GM12865 (cell line): ENCODE measurements at regions not wholly inside any gene's neighbourhood (a gene's known extent, or its start where the extent isn't known, plus 50 kb on each side); places are given as distances from the start of the nearest gene placed in this dataset.

ENCODE experiments used
- DNase-seq: peaks from one replicate; pipeline ENCODE4 v3.0.0; 2010; ENCODE audit warnings: low read depth
- H3K4me3 ChIP-seq: 2 replicates; pipeline ENCODE4 v1.5.1; 2011; ENCODE audit warnings: mild to moderate bottlenecking, low read depth, low read length, control low read depth
- TF ChIP-seq, protein P1 (sequence below): IDR thresholded peaks from 2 replicates; pipeline ENCODE4 v1.5.1; 2011; ENCODE audit warnings: low read length, control low read depth, low read depth, inconsistent platforms; ENCODE audit not compliant: insufficient read depth; ENCODE audit errors: missing control alignments

DNA sequence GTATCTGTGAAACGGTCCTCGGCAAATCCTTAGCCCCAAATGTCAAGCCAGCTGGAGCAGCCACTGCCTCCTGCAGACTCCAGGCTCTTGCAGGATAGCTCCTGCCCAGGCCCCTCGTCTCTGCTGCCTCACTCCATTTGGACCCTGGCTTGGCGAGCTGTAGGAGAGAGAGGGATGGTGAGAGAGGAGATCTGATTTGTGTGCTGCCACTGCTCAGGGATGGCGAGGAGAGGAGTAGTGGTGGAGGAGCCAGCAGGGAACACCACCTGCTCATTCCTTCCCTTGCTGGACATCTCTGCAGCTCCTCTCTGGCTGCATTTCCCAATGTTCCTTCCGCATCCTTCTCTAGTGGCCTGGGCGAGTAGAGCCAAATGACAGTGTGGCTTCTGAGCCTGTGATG, 109.1 kb upstream of the NCK2 start:
- no peak overlapping the region for H3K4me3 ChIP-seq
- DNase-seq: no peak
- TF ChIP-seq, protein P1, sequence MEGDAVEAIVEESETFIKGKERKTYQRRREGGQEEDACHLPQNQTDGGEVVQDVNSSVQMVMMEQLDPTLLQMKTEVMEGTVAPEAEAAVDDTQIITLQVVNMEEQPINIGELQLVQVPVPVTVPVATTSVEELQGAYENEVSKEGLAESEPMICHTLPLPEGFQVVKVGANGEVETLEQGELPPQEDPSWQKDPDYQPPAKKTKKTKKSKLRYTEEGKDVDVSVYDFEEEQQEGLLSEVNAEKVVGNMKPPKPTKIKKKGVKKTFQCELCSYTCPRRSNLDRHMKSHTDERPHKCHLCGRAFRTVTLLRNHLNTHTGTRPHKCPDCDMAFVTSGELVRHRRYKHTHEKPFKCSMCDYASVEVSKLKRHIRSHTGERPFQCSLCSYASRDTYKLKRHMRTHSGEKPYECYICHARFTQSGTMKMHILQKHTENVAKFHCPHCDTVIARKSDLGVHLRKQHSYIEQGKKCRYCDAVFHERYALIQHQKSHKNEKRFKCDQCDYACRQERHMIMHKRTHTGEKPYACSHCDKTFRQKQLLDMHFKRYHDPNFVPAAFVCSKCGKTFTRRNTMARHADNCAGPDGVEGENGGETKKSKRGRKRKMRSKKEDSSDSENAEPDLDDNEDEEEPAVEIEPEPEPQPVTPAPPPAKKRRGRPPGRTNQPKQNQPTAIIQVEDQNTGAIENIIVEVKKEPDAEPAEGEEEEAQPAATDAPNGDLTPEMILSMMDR: no peak

DNA sequence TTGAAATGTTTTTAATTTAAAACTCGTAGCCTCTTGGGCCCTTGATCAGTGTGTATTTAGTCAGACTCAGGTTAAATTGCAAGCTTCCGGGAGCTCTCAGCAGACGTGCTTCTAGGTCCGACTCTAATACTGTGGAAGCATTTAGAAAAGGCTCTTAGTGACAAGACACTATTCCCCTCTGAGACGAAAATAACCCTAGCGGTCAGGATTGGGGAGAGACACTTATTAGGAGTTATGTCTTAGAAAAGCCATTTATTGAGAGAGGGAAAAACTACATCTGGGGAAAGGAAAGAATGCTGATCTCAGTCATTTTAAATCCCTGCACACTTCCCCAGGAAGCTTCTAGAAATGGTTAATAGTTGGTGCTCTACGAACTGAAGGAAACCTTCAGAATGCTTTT, 110.5 kb upstream of the NCK2 start:
- H3K4me3 ChIP-seq: no peak overlapping the region
- TF ChIP-seq, protein P1: no peak
- DNase-seq: no peak

DNA sequence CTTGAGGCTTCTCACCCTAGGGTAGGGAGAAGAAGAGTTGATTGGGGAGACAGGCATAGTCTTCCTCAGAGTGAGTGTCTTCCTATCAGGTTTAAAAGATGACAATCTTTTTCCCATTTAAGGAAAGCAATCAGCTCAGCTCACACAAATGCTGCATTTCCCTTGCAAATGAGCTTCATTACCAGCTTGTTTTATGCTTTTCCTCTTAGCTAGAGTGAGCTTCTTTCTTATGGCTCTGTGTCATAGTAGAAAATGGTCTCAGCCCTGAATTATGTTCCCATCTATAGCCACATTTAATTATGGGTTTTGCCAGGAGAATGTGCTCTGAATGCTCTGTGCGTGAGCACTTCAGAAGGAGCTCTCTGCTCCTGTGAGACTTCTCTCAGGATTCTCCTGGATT, 112.8 kb upstream of the NCK2 start:
- no peak for DNase-seq
- TF ChIP-seq, protein P1: no peak
- H3K4me3 ChIP-seq: no peak overlapping the region

DNA sequence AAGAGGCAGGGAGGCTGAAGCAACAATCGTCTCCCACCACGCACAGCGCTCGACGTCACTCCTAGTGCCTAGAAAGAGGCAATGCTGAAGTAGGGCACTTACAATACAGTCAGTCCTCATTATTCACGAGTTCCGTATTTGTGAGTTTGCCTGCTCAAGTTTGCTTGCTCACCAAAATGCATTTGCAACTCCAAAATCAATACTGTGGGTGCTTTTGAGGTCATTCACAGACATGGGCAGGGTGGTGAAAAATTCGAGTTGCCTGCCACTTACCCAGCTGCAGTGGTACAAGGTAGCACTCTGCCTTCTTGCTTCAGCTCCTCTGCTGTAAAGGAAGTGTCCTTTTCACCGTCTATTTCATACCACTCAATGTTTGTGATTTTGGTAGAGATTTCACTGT, 113.7 kb upstream of the NCK2 start:
- H3K4me3 ChIP-seq: no peak overlapping the region
- no peak for DNase-seq
- TF ChIP-seq, protein P1: no peak

DNA sequence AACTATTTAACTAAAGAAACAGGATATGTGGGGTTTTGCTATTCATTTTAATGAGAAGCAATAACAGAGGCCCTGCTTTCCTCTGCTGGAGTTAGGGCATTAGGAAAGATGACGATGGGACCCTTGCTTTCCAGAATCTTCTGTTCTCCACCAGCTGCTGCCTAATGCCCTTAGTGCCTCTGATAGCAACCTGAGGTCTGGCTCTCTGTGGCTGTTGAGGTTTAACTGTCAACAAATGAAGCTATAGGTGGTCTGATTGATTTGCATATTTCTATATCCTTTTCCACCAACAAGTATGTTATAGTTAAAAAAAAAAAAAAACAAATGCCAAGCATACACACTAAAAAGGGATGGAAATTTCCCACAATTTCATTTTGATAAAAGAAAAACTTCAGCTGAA, 115.1 kb upstream of the NCK2 start:
- H3K4me3 ChIP-seq: no peak overlapping the region
- TF ChIP-seq, protein P1: no peak
- DNase-seq: peak; percentile 14

DNA sequence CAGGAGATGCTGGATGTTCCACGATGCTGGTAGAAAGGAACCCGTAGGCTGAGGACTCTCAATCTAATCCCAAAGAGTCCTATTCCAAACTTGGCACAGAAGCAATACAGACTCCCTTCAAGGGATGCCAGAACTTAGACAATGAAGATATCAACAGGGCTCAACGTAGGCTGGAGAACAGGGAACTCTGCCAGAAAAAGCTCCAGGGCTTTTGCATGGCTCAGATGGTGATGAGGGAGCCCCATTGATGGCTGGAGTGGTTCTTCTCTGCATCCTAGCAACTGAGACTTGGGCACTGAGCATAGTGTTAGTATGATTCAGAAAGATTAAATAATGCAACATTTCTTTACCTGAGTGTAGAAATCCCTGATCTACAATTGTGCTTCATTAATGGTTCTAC, 117.2 kb upstream of the NCK2 start:
- TF ChIP-seq, protein P1: no peak
- DNase-seq: no peak
- H3K4me3 ChIP-seq: no peak overlapping the region

DNA sequence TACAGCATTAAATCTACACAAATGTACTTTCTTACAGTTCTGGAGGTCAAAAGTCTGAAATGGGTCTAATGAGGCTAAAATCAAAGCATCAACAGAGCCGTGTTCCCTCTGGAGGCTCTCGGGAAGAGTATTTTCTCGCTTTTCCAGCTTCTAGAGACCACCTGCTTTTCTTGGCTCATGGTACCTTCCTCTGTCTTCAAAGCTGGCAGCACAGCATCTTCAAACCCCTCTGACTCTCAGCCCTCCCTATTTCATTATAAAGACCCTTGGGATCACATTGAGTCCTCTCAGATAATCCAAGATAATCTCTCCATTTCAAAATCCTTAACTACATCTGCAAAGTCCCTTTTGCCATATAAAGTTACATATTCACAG, 117.8 kb upstream of the NCK2 start:
- no peak for DNase-seq
- TF ChIP-seq, protein P1: no peak
- H3K4me3 ChIP-seq: no peak overlapping the region
